ENCODE measurements at regions not wholly inside any gene's neighbourhood (a gene's known extent, or its start where the extent isn't known, plus 50 kb on each side); places are given as distances from the start of the nearest gene placed in this dataset.

GRCh38 chr9:120202856-120203654 lies 376.9 kb downstream of the CDK5RAP2 start:
- ATAC-seq, result no peak
- no peak overlapping the region for H3K4me3 ChIP-seq
- TF ChIP-seq CTCF (IDR thresholded peaks at IDR 0.05), result no peak
- DNase-seq, result no peak
- intact Hi-C loops (cut with DNase I), result no loop called here
- H3K4me1 ChIP-seq, result no peaks in the 10 kb centered on the region
- H3K27ac ChIP-seq, result no peak overlapping the region
- H3K9me3 ChIP-seq, result no peaks in the 10 kb centered on the region
- no peaks in the 10 kb centered on the region for H3K36me3 ChIP-seq
- no peaks in the 10 kb centered on the region for H3K27me3 ChIP-seq (ENCODE audit: low read depth)

GRCh38 chr9:120198027-120198426 lies 381.9 kb downstream of the CDK5RAP2 start:
- Histone ChIP-seq H3K9me3 (no peaks in the 10 kb centered on the region), H3K4me1 (no peaks in the 10 kb centered on the region), H3K4me3 (no peak overlapping the region), H3K27ac (no peak overlapping the region), H3K27me3 (ENCODE audit: low read depth) (no peaks in the 10 kb centered on the region), H3K36me3 (no peaks in the 10 kb centered on the region)
- ATAC-seq (no peak), DNase-seq (no peak)
- no peak for TF ChIP-seq CTCF (IDR thresholded peaks at IDR 0.05)
- intact Hi-C loops (cut with DNase I), result no loop called here

- TF ChIP-seq CTCF (IDR thresholded peaks at IDR 0.05), result no peak
- intact Hi-C loops (cut with DNase I), result no loop called here
- Histone ChIP-seq H3K27ac (no peak overlapping the region), H3K27me3 (ENCODE audit: low read depth) (no peaks in the 10 kb centered on the region), H3K4me3 (no peak overlapping the region), H3K36me3 (no peaks in the 10 kb centered on the region), H3K9me3 (no peaks in the 10 kb centered on the region), H3K4me1 (no peaks in the 10 kb centered on the region)
- DNase-seq (no peak), ATAC-seq (no peak)
Observed at GRCh38 chr9:120197605-120198004, 382.4 kb downstream of the CDK5RAP2 start.

GRCh38 chr9:120191141-120191540 lies 388.8 kb downstream of the CDK5RAP2 start:
- Histone ChIP-seq H3K27me3 (ENCODE audit: low read depth) (no peaks in the 10 kb centered on the region), H3K4me1 (no peaks in the 10 kb centered on the region), H3K4me3 (no peak overlapping the region), H3K27ac (no peak overlapping the region), H3K36me3 (no peaks in the 10 kb centered on the region), H3K9me3 (no peaks in the 10 kb centered on the region)
- TF ChIP-seq CTCF (IDR thresholded peaks at IDR 0.05), result no peak
- DNase-seq (no peak), ATAC-seq (no peak)
- intact Hi-C loops (cut with DNase I), result no loop called here

GRCh38 chr9:120187758-120188157 lies 392.2 kb downstream of the CDK5RAP2 start:
- no peak for TF ChIP-seq CTCF (IDR thresholded peaks at IDR 0.05)
- ATAC-seq, result no peak
- Histone ChIP-seq H3K36me3 (no peaks in the 10 kb centered on the region), H3K4me1 (no peaks in the 10 kb centered on the region), H3K27ac (no peak overlapping the region), H3K27me3 (ENCODE audit: low read depth) (no peaks in the 10 kb centered on the region), H3K9me3 (no peaks in the 10 kb centered on the region), H3K4me3 (no peak overlapping the region)
- DNase-seq, result no peak
- intact Hi-C loops (cut with DNase I), result no loop called here
